ENCODE measurements at regions not wholly inside any gene's neighbourhood (a gene's known extent, or its start where the extent isn't known, plus 50 kb on each side); places are given as distances from the start of the nearest gene placed in this dataset.

GRCh38 chr5:104345222-104346016 lies 782.8 kb upstream of the NUDT12 start:
- TF ChIP-seq CEBPB (IDR thresholded peaks at IDR 0.05) (no peak), NFIC (IDR thresholded peaks at IDR 0.05) (no peak), REST (IDR thresholded peaks at IDR 0.05; ENCODE audit: low read depth) (no peak)

GRCh38 chr5:104344809-104345208 lies 782.2 kb upstream of the NUDT12 start:
- TF ChIP-seq EGR1 (IDR thresholded peaks at IDR 0.05) (no peak), ZBTB7A (IDR thresholded peaks at IDR 0.05; ENCODE audit: low read depth) (no peak), NFIC (IDR thresholded peaks at IDR 0.05) (no peak), CREB1 (IDR thresholded peaks at IDR 0.05; ENCODE audit: low read depth) (no peak), RAD21 (IDR thresholded peaks at IDR 0.05; ENCODE audit: low read depth) (no peak), MAX (IDR thresholded peaks at IDR 0.05) (no peak), REST (IDR thresholded peaks at IDR 0.05; ENCODE audit: low read depth) (no peak), CEBPB (IDR thresholded peaks at IDR 0.05) (no peak)

- TF ChIP-seq TCF12 (IDR thresholded peaks at IDR 0.05; ENCODE audit: low read depth) (no peak), RAD21 (IDR thresholded peaks at IDR 0.05; ENCODE audit: low read depth) (no peak), CREB1 (IDR thresholded peaks at IDR 0.05; ENCODE audit: low read depth) (no peak), NFIC (IDR thresholded peaks at IDR 0.05) (no peak), CEBPB (IDR thresholded peaks at IDR 0.05) (no peak), REST (IDR thresholded peaks at IDR 0.05; ENCODE audit: low read depth) (no peak), EP300 (IDR thresholded peaks at IDR 0.05; ENCODE audit: borderline replicate concordance) (no peak)
Observed at GRCh38 chr5:104327801-104328200, 765.2 kb upstream of the NUDT12 start.

- TF ChIP-seq YY1 (IDR thresholded peaks at IDR 0.05; ENCODE audit: low read depth) (no peak), EGR1 (IDR thresholded peaks at IDR 0.05) (no peak), USF1 (IDR thresholded peaks at IDR 0.05) (no peak)
Observed at GRCh38 chr5:104326966-104327365, 764.4 kb upstream of the NUDT12 start.

- TF ChIP-seq EGR1 (IDR thresholded peaks at IDR 0.05) (no peak), NFIC (IDR thresholded peaks at IDR 0.05) (no peak), EP300 (IDR thresholded peaks at IDR 0.05; ENCODE audit: borderline replicate concordance) (no peak), USF1 (IDR thresholded peaks at IDR 0.05) (no peak), CREB1 (IDR thresholded peaks at IDR 0.05; ENCODE audit: low read depth) (no peak), TEAD4 (IDR thresholded peaks at IDR 0.05) (no peak), ZBTB7A (IDR thresholded peaks at IDR 0.05; ENCODE audit: low read depth) (no peak), FOXM1 (IDR thresholded peaks at IDR 0.05; ENCODE audit: borderline replicate concordance, low read depth) (no peak), YY1 (IDR thresholded peaks at IDR 0.05; ENCODE audit: low read depth) (no peak), CEBPB (IDR thresholded peaks at IDR 0.05) (no peak), TAF1 (IDR thresholded peaks at IDR 0.05; ENCODE audit: low read depth) (no peak), RAD21 (IDR thresholded peaks at IDR 0.05; ENCODE audit: low read depth) (no peak), MAX (IDR thresholded peaks at IDR 0.05) (no peak), TCF12 (IDR thresholded peaks at IDR 0.05; ENCODE audit: low read depth) (no peak), REST (IDR thresholded peaks at IDR 0.05; ENCODE audit: low read depth) (no peak)
Observed at GRCh38 chr5:104325356-104325755, 762.8 kb upstream of the NUDT12 start.
